ENCODE measurements at regions not wholly inside any gene's neighbourhood (a gene's known extent, or its start where the extent isn't known, plus 50 kb on each side); places are given as distances from the start of the nearest gene placed in this dataset.

- DNase-seq, result no peak
- in situ Hi-C loops (cut with HindIII; ENCODE audit: low pct_ligation_motif_present, low pct_unique_long_range_greater_than_20kb, low sequenced_read_pairs), result no loop called here
Measured at GRCh38 chr7:118627467-118627866, 403.0 kb downstream of the ANKRD7 start.

GRCh38 chr7:118629898-118630438, 405.5 kb downstream of the ANKRD7 start:
- DNase-seq, result no peak
- in situ Hi-C loops (cut with HindIII; ENCODE audit: low pct_ligation_motif_present, low pct_unique_long_range_greater_than_20kb, low sequenced_read_pairs), result no loop called here

GRCh38 chr7:118642396-118642795, 417.9 kb downstream of the ANKRD7 start:
- in situ Hi-C loops (cut with HindIII; ENCODE audit: low pct_ligation_motif_present, low pct_unique_long_range_greater_than_20kb, low sequenced_read_pairs), result no loop called here
- no peak for DNase-seq

- in situ Hi-C loops (cut with HindIII; ENCODE audit: low pct_ligation_motif_present, low pct_unique_long_range_greater_than_20kb, low sequenced_read_pairs), result no loop called here
Measured at GRCh38 chr7:118644346-118644745, 419.8 kb downstream of the ANKRD7 start.

GRCh38 chr7:118648002-118648401, 423.5 kb downstream of the ANKRD7 start:
- DNase-seq, result no peak
- in situ Hi-C loops (cut with HindIII; ENCODE audit: low pct_ligation_motif_present, low pct_unique_long_range_greater_than_20kb, low sequenced_read_pairs), result no loop called here

More at GRCh38 chr7:118644346-118644745, 419.8 kb downstream of the ANKRD7 start:
- no peak for DNase-seq

GRCh38 chr7:118657391-118658005, 433.0 kb downstream of the ANKRD7 start:
- in situ Hi-C loops (cut with HindIII; ENCODE audit: low pct_ligation_motif_present, low pct_unique_long_range_greater_than_20kb, low sequenced_read_pairs), result no loop called here
- no peak for DNase-seq

GRCh38 chr7:118662266-118662665, 437.8 kb downstream of the ANKRD7 start:
- no peak for DNase-seq
- in situ Hi-C loops (cut with HindIII; ENCODE audit: low pct_ligation_motif_present, low pct_unique_long_range_greater_than_20kb, low sequenced_read_pairs), result no loop called here

- in situ Hi-C loops (cut with HindIII; ENCODE audit: low pct_ligation_motif_present, low pct_unique_long_range_greater_than_20kb, low sequenced_read_pairs), result no loop called here
Measured at GRCh38 chr7:118664498-118664897, 440.0 kb downstream of the ANKRD7 start.

GRCh38 chr7:118671149-118671548, 446.6 kb downstream of the ANKRD7 start:
- in situ Hi-C loops (cut with HindIII; ENCODE audit: low pct_ligation_motif_present, low pct_unique_long_range_greater_than_20kb, low sequenced_read_pairs), result no loop called here
- no peak for DNase-seq

More at GRCh38 chr7:118664498-118664897, 440.0 kb downstream of the ANKRD7 start:
- no peak for DNase-seq

GRCh38 chr7:118684796-118685195, 460.3 kb downstream of the ANKRD7 start:
- DNase-seq, result no peak
- in situ Hi-C loops (cut with HindIII; ENCODE audit: low pct_ligation_motif_present, low pct_unique_long_range_greater_than_20kb, low sequenced_read_pairs), result no loop called here

GRCh38 chr7:118689403-118689802, 464.9 kb downstream of the ANKRD7 start:
- in situ Hi-C loops (cut with HindIII; ENCODE audit: low pct_ligation_motif_present, low pct_unique_long_range_greater_than_20kb, low sequenced_read_pairs), result no loop called here
- no peak for DNase-seq

GRCh38 chr7:118696879-118697278, 472.4 kb downstream of the ANKRD7 start:
- in situ Hi-C loops (cut with HindIII; ENCODE audit: low pct_ligation_motif_present, low pct_unique_long_range_greater_than_20kb, low sequenced_read_pairs), result no loop called here
- no peak for DNase-seq

- in situ Hi-C loops (cut with HindIII; ENCODE audit: low pct_ligation_motif_present, low pct_unique_long_range_greater_than_20kb, low sequenced_read_pairs), result no loop called here
- no peak for DNase-seq
Measured at GRCh38 chr7:118699222-118699621, 474.7 kb downstream of the ANKRD7 start.

GRCh38 chr7:118708741-118709140, 484.2 kb downstream of the ANKRD7 start:
- in situ Hi-C loops (cut with HindIII; ENCODE audit: low pct_ligation_motif_present, low pct_unique_long_range_greater_than_20kb, low sequenced_read_pairs), result no loop called here
- no peak for DNase-seq

GRCh38 chr7:118711688-118712087, 487.2 kb downstream of the ANKRD7 start:
- no peak for DNase-seq
- in situ Hi-C loops (cut with HindIII; ENCODE audit: low pct_ligation_motif_present, low pct_unique_long_range_greater_than_20kb, low sequenced_read_pairs), result no loop called here

- DNase-seq, result no peak
- in situ Hi-C loops (cut with HindIII; ENCODE audit: low pct_ligation_motif_present, low pct_unique_long_range_greater_than_20kb, low sequenced_read_pairs), result no loop called here
Measured at GRCh38 chr7:118713039-118713438, 488.5 kb downstream of the ANKRD7 start.

GRCh38 chr7:118720632-118721031, 496.1 kb downstream of the ANKRD7 start:
- in situ Hi-C loops (cut with HindIII; ENCODE audit: low pct_ligation_motif_present, low pct_unique_long_range_greater_than_20kb, low sequenced_read_pairs), result no loop called here
- no peak for DNase-seq

GRCh38 chr7:118731854-118732253, 507.4 kb downstream of the ANKRD7 start:
- peak; percentile 27 for DNase-seq
- in situ Hi-C loops (cut with HindIII; ENCODE audit: low pct_ligation_motif_present, low pct_unique_long_range_greater_than_20kb, low sequenced_read_pairs), result no loop called here

GRCh38 chr7:118734541-118734940, 510.0 kb downstream of the ANKRD7 start:
- no peak for DNase-seq
- in situ Hi-C loops (cut with HindIII; ENCODE audit: low pct_ligation_motif_present, low pct_unique_long_range_greater_than_20kb, low sequenced_read_pairs), result no loop called here

GRCh38 chr7:118735441-118735840, 510.9 kb downstream of the ANKRD7 start:
- in situ Hi-C loops (cut with HindIII; ENCODE audit: low pct_ligation_motif_present, low pct_unique_long_range_greater_than_20kb, low sequenced_read_pairs), result no loop called here
- no peak for DNase-seq

Data from ACHN (cell line).